GM19455 (cell line): ENCODE measurements at regions not wholly inside any gene's neighbourhood (a gene's known extent, or its start where the extent isn't known, plus 50 kb on each side); places are given as distances from the start of the nearest gene placed in this dataset.
"Not testable (repeated sequence)": the region's sequence is repeated elsewhere in the genome, so short reads cannot be mapped to it uniquely, and the experiment has no call there.

Source experiments
- ATAC-seq: cut with Tn5 transposase; IDR thresholded peaks from one replicate; pipeline ENCODE4 v1.9.1; 2021; ENCODE audit not compliant: unreplicated experiment

GRCh38 chr2:193843675-193844074 is 1648.9 kb upstream of the TMEFF2 start:
- ATAC-seq: no peak

- ATAC-seq: no peak
Observed at GRCh38 chr2:193841384-193842150, 1646.8 kb upstream of the TMEFF2 start.

- ATAC-seq: no peak
Observed at GRCh38 chr2:193837111-193837738, 1642.5 kb upstream of the TMEFF2 start.

- ATAC-seq: not testable (repeated sequence)
Observed at GRCh38 chr2:193836424-193837006, 1641.8 kb upstream of the TMEFF2 start.

GRCh38 chr2:193833895-193834294 is 1639.2 kb upstream of the TMEFF2 start:
- ATAC-seq: not testable (repeated sequence)

GRCh38 chr2:193824474-193824873 is 1629.7 kb upstream of the TMEFF2 start:
- no peak for ATAC-seq

GRCh38 chr2:193818801-193819499 is 1624.2 kb upstream of the TMEFF2 start:
- ATAC-seq: no peak

GRCh38 chr2:193816008-193816407 is 1621.3 kb upstream of the TMEFF2 start:
- ATAC-seq: no peak

- ATAC-seq: no peak
Observed at GRCh38 chr2:193810533-193810932, 1615.8 kb upstream of the TMEFF2 start.

GRCh38 chr2:193808877-193809276 is 1614.1 kb upstream of the TMEFF2 start:
- no peak for ATAC-seq

- no peak for ATAC-seq
Observed at GRCh38 chr2:193806088-193806774, 1611.5 kb upstream of the TMEFF2 start.

GRCh38 chr2:193796847-193797246 is 1602.1 kb upstream of the TMEFF2 start:
- ATAC-seq: no peak

GRCh38 chr2:193793914-193794313 is 1599.2 kb upstream of the TMEFF2 start:
- ATAC-seq: no peak

- ATAC-seq: no peak
Observed at GRCh38 chr2:193783681-193784080, 1588.9 kb upstream of the TMEFF2 start.

- no peak for ATAC-seq
Observed at GRCh38 chr2:193778293-193778692, 1583.6 kb upstream of the TMEFF2 start.

- ATAC-seq: no peak
Observed at GRCh38 chr2:193776988-193777387, 1582.3 kb upstream of the TMEFF2 start.

- ATAC-seq: no peak
Observed at GRCh38 chr2:193774166-193774565, 1579.4 kb upstream of the TMEFF2 start.

- ATAC-seq: no peak
Observed at GRCh38 chr2:193751299-193751698, 1556.6 kb upstream of the TMEFF2 start.

GRCh38 chr2:193749485-193749884 is 1554.8 kb upstream of the TMEFF2 start:
- ATAC-seq: no peak

- ATAC-seq: no peak
Observed at GRCh38 chr2:193743089-193743488, 1548.4 kb upstream of the TMEFF2 start.

- no peak for ATAC-seq
Observed at GRCh38 chr2:193738892-193739291, 1544.2 kb upstream of the TMEFF2 start.
